Heart left ventricle (tissue), 13 donors: ENCODE measurements at regions not wholly inside any gene's neighbourhood (a gene's known extent, or its start where the extent isn't known, plus 50 kb on each side); places are given as distances from the start of the nearest gene placed in this dataset.

Source experiments
- CTCF ChIP-seq, 12 donors: fragments of 200-600 bp; sonication (generic) in 4 of 12; IDR thresholded peaks; one replicate each; pipeline versions ENCODE4 v1.5.0 to v1.8.0; 2018 to 2022; ENCODE audit warnings: antibody characterized with exemption in 12 of 12, mild to moderate bottlenecking in 5 of 12
- POLR2A ChIP-seq, 2 donors: fragments of 450-650 bp; IDR thresholded peaks; one replicate each; pipeline ENCODE4 v1.6.1; 2017; ENCODE audit warnings: antibody characterized with exemption in 2 of 2, mild to moderate bottlenecking in 2 of 2, moderate library complexity in 2 of 2
- donor health status: ischemic (EF 13 %, LVEDD 7.1; RV severe dilation, severe dysfunction).
- donor health status: DM: no; HTN: yes; CAD: no.
- donor health status: DM: no; HTN: no; CAD: no.
- donor health status: ischemic (EF 25% LVEDD 6.9; RV normal size, moderate dysfunction).
- donor health status: ischemic (EF 25% LVEDD 5.7; RV mildly dilated, moderate dysfunction).
- donor health status: ischemic (EF 35%, LVEDD 5.7; RV mildly dilated, moderate dysfunction).
- donor health status: nonischemic (EF 11% LVEDD 7.7; RV severe dilation, severe dysfunction).
- donor health status: DM: yes; HTN: yes; CAD: no.
- donor health status: PGD.
- donor health status: ischemic (EF 29% LVEDD 5.4; RV normal size, mild dysfunction).
- donor health status: nonischemic (EF 23%, LVEDD 6.1; RV moderate dilation, normal function).

- TF ChIP-seq CTCF (IDR thresholded peaks at IDR 0.05) (no peak), POLR2A (IDR thresholded peaks at IDR 0.05) (no peak)
Measured at GRCh38 chr4:67125636-67126514, 419.4 kb downstream of the CENPC start.
